Epithelial cell of proximal tubule (primary cell): ENCODE measurements at regions not wholly inside any gene's neighbourhood (a gene's known extent, or its start where the extent isn't known, plus 50 kb on each side); places are given as distances from the start of the nearest gene placed in this dataset.
"Not testable (repeated sequence)": the region's sequence is repeated elsewhere in the genome, so short reads cannot be mapped to it uniquely, and the experiment has no call there.

Experiments
- DNase-seq: peaks from one replicate; pipeline ENCODE4 v3.0.0-alpha.2; 2011; ENCODE audit warnings: low read depth
- H3K4me3 ChIP-seq: 2 replicates; pipeline ENCODE4 v1.5.1; 2011; ENCODE audit warnings: low read depth, mild to moderate bottlenecking, low read length
- TF ChIP-seq, protein P1 (sequence below): conservative IDR thresholded peaks from 2 replicates; pipeline ENCODE4 v1.5.1; 2012; ENCODE audit warnings: low read depth, mild to moderate bottlenecking, low read length

DNA sequence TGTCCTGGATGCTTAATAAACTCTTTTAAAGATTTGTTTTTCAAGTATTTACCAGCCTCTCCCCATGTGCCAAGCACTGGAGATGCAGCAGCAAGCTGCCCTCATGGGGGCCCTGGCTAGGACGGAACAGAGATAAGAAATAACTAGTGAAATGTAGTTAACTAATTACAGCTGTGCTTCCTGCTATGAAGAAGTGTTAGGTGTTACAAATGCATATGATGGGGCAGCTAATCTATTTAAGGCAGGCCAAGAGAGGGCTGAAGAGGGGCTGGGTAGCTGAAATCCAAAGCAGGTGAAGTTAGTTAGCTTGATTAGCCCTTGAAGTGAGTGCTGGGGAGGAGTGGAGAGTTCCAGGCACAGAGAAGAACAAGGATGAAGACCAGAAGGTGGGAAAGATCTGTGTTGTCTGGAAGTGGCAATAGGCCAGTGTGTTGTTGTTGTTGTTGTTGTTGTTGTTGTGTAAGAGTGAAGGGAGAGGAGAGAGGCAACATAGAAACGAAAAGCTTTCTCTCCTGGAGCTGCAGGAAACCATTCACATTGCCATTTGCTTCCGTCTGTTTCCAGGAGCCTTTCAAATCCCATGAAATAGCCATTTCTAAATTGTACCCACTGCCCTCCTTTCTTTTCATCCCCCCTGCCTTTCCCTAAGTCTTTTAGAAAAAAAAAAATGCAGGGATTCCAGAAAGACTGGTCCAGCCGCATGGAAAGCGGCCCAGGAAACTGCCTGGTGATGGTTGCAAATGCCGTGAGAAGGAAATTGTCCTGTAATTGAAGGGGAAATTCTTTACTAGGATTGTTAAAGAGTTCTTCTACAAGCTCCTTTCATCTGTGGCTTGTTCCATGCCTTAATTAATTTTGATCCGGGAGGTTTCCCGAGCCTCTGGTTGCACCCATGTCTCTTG, 119.6 kb downstream of the TFAP2C start:
- TF ChIP-seq, protein P1, sequence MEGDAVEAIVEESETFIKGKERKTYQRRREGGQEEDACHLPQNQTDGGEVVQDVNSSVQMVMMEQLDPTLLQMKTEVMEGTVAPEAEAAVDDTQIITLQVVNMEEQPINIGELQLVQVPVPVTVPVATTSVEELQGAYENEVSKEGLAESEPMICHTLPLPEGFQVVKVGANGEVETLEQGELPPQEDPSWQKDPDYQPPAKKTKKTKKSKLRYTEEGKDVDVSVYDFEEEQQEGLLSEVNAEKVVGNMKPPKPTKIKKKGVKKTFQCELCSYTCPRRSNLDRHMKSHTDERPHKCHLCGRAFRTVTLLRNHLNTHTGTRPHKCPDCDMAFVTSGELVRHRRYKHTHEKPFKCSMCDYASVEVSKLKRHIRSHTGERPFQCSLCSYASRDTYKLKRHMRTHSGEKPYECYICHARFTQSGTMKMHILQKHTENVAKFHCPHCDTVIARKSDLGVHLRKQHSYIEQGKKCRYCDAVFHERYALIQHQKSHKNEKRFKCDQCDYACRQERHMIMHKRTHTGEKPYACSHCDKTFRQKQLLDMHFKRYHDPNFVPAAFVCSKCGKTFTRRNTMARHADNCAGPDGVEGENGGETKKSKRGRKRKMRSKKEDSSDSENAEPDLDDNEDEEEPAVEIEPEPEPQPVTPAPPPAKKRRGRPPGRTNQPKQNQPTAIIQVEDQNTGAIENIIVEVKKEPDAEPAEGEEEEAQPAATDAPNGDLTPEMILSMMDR: no peak
- DNase-seq: no peak
- no peak overlapping the region for H3K4me3 ChIP-seq

DNA sequence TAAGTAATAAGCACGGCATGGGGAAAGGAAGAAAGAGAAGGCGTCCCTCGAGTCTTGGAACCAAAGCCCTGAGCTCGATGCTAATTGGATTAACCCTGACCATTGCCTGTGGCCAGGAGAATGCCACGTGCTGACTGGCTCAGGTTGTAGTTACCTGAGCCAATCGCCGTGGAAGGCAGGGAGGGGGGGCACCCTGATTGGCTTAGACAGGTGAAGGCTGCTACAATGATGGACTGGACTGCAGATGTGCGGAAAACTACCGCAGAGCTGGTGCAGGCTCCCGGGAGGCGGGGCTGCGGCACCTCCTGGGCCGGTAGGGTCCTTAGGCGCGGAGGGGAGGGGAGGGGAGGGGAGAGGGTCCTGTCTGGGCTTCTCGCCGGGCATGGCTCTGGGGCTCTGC, 121.3 kb downstream of the TFAP2C start:
- H3K4me3 ChIP-seq: no peak overlapping the region
- TF ChIP-seq, protein P1: no peak
- no peak for DNase-seq

DNA sequence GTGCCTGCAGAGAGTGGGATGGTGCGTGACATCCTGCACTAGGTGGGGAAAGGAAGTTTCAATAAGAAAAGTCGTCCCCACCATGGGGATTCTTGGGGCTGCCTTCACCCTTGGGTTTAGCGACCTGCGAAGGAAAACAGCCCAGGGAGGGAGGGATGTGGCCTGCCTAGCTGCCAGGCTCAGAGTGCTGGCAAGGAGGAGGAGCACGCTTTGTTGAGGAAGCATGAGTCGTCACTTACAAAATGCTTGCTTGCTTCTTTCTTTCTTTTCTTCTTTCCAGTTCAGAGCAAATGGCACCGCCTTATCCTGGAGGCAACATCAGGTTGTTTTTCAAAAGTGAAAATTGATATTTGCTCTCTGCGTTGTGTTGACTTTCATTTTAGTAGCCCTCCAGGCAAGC, 123.2 kb downstream of the TFAP2C start:
- TF ChIP-seq, protein P1: no peak
- no peak overlapping the region for H3K4me3 ChIP-seq
- DNase-seq: no peak

GRCh38 chr20:56755201-56755600, 126.1 kb downstream of the TFAP2C start:
- H3K4me3 ChIP-seq: no peak overlapping the region
- no peak for DNase-seq
- TF ChIP-seq, protein P1: no peak

DNA sequence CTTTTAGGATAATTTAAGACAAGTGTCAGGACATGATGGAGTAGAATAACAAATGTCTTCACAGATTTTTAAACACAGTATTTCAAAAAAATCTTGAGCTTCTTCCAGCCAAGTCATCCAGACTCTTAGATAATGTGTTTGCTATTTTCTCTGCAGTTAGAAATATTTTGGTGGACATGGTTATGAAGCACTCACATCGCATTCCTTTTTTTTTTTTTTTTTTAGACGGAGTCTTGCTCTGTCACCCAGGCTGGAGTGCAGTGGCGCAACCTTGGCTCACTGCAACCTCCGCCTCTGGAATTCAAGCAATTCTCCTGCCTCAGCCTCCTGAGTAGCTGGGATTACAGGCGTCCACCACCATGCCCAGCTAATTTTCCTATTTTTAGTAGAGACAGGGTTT, 127.6 kb downstream of the TFAP2C start:
- DNase-seq, H3K4me3 ChIP-seq: not testable (repeated sequence)

DNA sequence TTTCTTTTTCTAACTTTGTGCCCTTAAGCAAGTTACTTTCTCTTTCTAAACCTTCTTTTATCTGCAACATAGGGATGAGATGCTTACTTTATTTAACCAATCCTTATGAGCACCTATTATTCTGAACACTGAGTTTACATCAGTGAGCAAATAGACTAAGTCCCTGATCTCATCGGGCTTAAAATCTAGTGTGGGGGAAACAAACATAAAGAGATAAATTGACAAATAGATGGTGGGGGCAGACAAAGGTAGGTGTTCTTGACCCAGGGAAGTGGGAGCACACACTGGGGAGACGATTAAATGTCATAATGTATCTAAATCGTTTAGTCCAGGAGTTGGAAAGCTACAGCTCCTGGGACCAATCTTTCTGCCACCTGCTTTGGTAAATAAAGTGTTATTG, 129.6 kb downstream of the TFAP2C start:
- DNase-seq: no peak
- no peak overlapping the region for H3K4me3 ChIP-seq
- TF ChIP-seq, protein P1: no peak

GRCh38 chr20:56759741-56760278, 130.7 kb downstream of the TFAP2C start:
- no peak overlapping the region for H3K4me3 ChIP-seq
- DNase-seq: no peak
- TF ChIP-seq, protein P1: no peak
